Progenitor cell of endocrine pancreas (in vitro differentiated cells): ENCODE measurements at regions not wholly inside any gene's neighbourhood (a gene's known extent, or its start where the extent isn't known, plus 50 kb on each side); places are given as distances from the start of the nearest gene placed in this dataset.

Experiments used
- DNase-seq: peaks from one replicate; pipeline ENCODE4 v3.0.0; 2021; ENCODE audit warnings: low spot score; ENCODE audit not compliant: unreplicated experiment
- H3K27ac Mint-ChIP-seq: 2 replicates; pipeline ENCODE4 v1.8.0; 2021; ENCODE audit warnings: mild to moderate bottlenecking, moderate library complexity, mixed read lengths
- H3K27me3 Mint-ChIP-seq: 2 replicates; pipeline ENCODE4 v1.8.0; 2021; ENCODE audit warnings: mixed read lengths
- H3K36me3 Mint-ChIP-seq: 2 replicates; pipeline ENCODE4 v1.8.0; 2022; ENCODE audit warnings: mixed read lengths; ENCODE audit not compliant: insufficient read depth
- H3K4me1 Mint-ChIP-seq: 2 replicates; pipeline ENCODE4 v1.8.0; 2021; ENCODE audit warnings: low read depth, mixed read lengths
- H3K4me3 Mint-ChIP-seq: 2 replicates; pipeline ENCODE4 v1.8.0; 2021; ENCODE audit warnings: low read depth, mild to moderate bottlenecking, moderate library complexity, mixed read lengths
- H3K9me3 Mint-ChIP-seq: 2 replicates; pipeline ENCODE4 v1.8.0; 2021; ENCODE audit warnings: low read depth, mixed read lengths
- TF ChIP-seq, protein P1 (sequence below): fragments of 200-600 bp; sonication (generic); IDR thresholded peaks from one replicate; pipeline ENCODE4 v1.5.0; 2021; ENCODE audit warnings: antibody characterized with exemption, mild to moderate bottlenecking; ENCODE audit not compliant: unreplicated experiment

GRCh38 chr12:91422127-91422526 is 239.5 kb upstream of the DCN start:
- H3K4me3 Mint-ChIP-seq, result no peak overlapping the region
- DNase-seq, result no peak
- H3K9me3 Mint-ChIP-seq, result no peaks in the 10 kb centered on the region
- peaks cover 6% of the 10 kb centered on the region for H3K4me1 Mint-ChIP-seq
- TF ChIP-seq, protein P1, sequence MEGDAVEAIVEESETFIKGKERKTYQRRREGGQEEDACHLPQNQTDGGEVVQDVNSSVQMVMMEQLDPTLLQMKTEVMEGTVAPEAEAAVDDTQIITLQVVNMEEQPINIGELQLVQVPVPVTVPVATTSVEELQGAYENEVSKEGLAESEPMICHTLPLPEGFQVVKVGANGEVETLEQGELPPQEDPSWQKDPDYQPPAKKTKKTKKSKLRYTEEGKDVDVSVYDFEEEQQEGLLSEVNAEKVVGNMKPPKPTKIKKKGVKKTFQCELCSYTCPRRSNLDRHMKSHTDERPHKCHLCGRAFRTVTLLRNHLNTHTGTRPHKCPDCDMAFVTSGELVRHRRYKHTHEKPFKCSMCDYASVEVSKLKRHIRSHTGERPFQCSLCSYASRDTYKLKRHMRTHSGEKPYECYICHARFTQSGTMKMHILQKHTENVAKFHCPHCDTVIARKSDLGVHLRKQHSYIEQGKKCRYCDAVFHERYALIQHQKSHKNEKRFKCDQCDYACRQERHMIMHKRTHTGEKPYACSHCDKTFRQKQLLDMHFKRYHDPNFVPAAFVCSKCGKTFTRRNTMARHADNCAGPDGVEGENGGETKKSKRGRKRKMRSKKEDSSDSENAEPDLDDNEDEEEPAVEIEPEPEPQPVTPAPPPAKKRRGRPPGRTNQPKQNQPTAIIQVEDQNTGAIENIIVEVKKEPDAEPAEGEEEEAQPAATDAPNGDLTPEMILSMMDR, result no peak
- H3K27me3 Mint-ChIP-seq, result no peaks in the 10 kb centered on the region
- H3K27ac Mint-ChIP-seq, result no peak overlapping the region
- no peaks in the 10 kb centered on the region for H3K36me3 Mint-ChIP-seq

- Mint-ChIP-seq H3K4me3 (no peak overlapping the region), H3K27ac (no peak overlapping the region), H3K36me3 (no peaks in the 10 kb centered on the region), H3K4me1 (peaks cover 8% of the 10 kb centered on the region), H3K27me3 (no peaks in the 10 kb centered on the region), H3K9me3 (no peaks in the 10 kb centered on the region)
- TF ChIP-seq, protein P1, result no peak
- DNase-seq, result no peak
Observed at GRCh38 chr12:91419809-91420208, 237.2 kb upstream of the DCN start.

DNA sequence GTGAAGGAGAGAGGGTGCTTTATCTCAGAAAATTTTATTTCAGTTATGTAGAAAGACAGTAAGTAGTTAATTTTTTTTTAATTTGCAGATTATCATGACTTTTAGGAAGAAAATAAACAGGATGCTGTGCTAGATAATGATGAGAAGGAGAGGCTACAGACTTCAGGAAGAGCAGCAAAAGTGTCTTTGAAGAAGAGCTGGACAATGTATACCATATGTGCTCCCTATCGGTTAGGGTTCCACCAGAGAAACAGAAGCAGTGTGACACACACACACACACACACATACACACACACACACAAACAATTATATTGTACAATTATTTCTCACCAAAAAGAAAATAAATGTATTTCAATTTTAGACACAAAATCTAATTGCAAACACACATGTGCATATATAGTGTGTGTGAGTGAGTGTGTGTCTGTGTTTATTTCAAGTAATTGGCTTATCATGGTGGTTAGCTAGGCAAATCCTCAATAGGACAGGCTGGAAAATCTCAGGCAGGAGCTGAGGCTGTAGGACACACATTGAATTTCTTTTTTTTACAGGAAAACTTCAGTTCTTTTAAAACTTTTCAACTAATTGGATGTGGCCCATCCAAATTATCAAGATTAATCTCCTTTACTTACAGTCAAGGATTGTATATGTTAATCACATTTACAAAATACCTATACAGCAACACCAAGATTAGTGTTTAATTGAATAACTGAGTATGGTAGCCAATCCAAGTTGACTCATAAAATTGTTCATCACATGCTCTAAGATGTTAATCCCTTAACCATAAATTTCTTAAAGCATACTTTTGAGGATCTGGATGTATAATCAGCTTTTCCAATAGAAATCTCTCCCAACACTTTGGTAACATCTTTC is 235.8 kb upstream of the DCN start:
- H3K4me3 Mint-ChIP-seq, result no peak overlapping the region
- no peaks in the 10 kb centered on the region for H3K27me3 Mint-ChIP-seq
- DNase-seq, result no peak
- H3K36me3 Mint-ChIP-seq, result no peaks in the 10 kb centered on the region
- no peaks in the 10 kb centered on the region for H3K9me3 Mint-ChIP-seq
- H3K4me1 Mint-ChIP-seq, result peaks cover 8% of the 10 kb centered on the region
- TF ChIP-seq, protein P1, result no peak
- no peak overlapping the region for H3K27ac Mint-ChIP-seq

GRCh38 chr12:91417650-91418049 is 235.0 kb upstream of the DCN start:
- no peak for DNase-seq
- TF ChIP-seq, protein P1, result no peak
- no peaks in the 10 kb centered on the region for H3K9me3 Mint-ChIP-seq
- H3K4me3 Mint-ChIP-seq, result no peak overlapping the region
- H3K27me3 Mint-ChIP-seq, result no peaks in the 10 kb centered on the region
- no peaks in the 10 kb centered on the region for H3K36me3 Mint-ChIP-seq
- peaks cover 3% of the 10 kb centered on the region for H3K4me1 Mint-ChIP-seq
- H3K27ac Mint-ChIP-seq, result no peak overlapping the region

- Mint-ChIP-seq H3K4me3 (no peak overlapping the region), H3K36me3 (no peaks in the 10 kb centered on the region), H3K27ac (no peak overlapping the region), H3K9me3 (no peaks in the 10 kb centered on the region), H3K4me1 (peaks cover 2% of the 10 kb centered on the region), H3K27me3 (no peaks in the 10 kb centered on the region)
- TF ChIP-seq, protein P1, result no peak
- DNase-seq, result no peak
Observed at GRCh38 chr12:91414636-91415035, 232.0 kb upstream of the DCN start.
